IPS-15b (cell line): ENCODE measurements at regions not wholly inside any gene's neighbourhood (a gene's known extent, or its start where the extent isn't known, plus 50 kb on each side); places are given as distances from the start of the nearest gene placed in this dataset.
"Not testable (repeated sequence)": the region's sequence is repeated elsewhere in the genome, so short reads cannot be mapped to it uniquely, and the experiment has no call there.

Experiments used
- H3K27me3 ChIP-seq: one replicate; pipeline ENCODE4 v1.6.1; 2013; ENCODE audit warnings: low read length; ENCODE audit not compliant: control insufficient read depth, insufficient read depth
- H3K36me3 ChIP-seq: one replicate; pipeline ENCODE4 v1.6.1; 2013; ENCODE audit warnings: low read length; ENCODE audit not compliant: control insufficient read depth, insufficient read depth
- H3K4me1 ChIP-seq: one replicate; pipeline ENCODE4 v1.6.1; 2013; ENCODE audit warnings: mild to moderate bottlenecking, low read length; ENCODE audit not compliant: control insufficient read depth, insufficient read depth
- H3K4me3 ChIP-seq: one replicate; pipeline ENCODE4 v1.5.1; 2013; ENCODE audit warnings: low read depth, low read length
- H3K9ac ChIP-seq: one replicate; pipeline ENCODE4 v1.6.1; 2013; ENCODE audit warnings: low read depth, mild to moderate bottlenecking, low read length
- H3K9me3 ChIP-seq: one replicate; pipeline ENCODE4 v1.6.1; 2013; ENCODE audit warnings: mild to moderate bottlenecking, low read length; ENCODE audit not compliant: control insufficient read depth, insufficient read depth

- Histone ChIP-seq H3K4me1 (no peaks in the 10 kb centered on the region), H3K27me3 (no peaks in the 10 kb centered on the region), H3K9ac (no peak overlapping the region), H3K4me3 (no peak overlapping the region), H3K36me3 (no peaks in the 10 kb centered on the region), H3K9me3 (no peaks in the 10 kb centered on the region)
Observed at GRCh38 chr2:228432116-228432515, 250.6 kb upstream of the SPHKAP start.

- Histone ChIP-seq H3K4me3 (no peak overlapping the region), H3K27me3 (no peaks in the 10 kb centered on the region), H3K9me3 (no peaks in the 10 kb centered on the region), H3K9ac (no peak overlapping the region), H3K4me1 (no peaks in the 10 kb centered on the region), H3K36me3 (no peaks in the 10 kb centered on the region)
Observed at GRCh38 chr2:228430986-228431385, 249.5 kb upstream of the SPHKAP start.

GRCh38 chr2:228426502-228427216, 245.2 kb upstream of the SPHKAP start:
- no peaks in the 10 kb centered on the region for H3K4me1 ChIP-seq
- H3K27me3 ChIP-seq, result no peaks in the 10 kb centered on the region
- no peaks in the 10 kb centered on the region for H3K36me3 ChIP-seq
- H3K9ac ChIP-seq, result no peak overlapping the region
- no peak overlapping the region for H3K4me3 ChIP-seq
- no peaks in the 10 kb centered on the region for H3K9me3 ChIP-seq

- not testable (repeated sequence) for H3K4me3 ChIP-seq, H3K27me3 ChIP-seq, H3K36me3 ChIP-seq, H3K9ac ChIP-seq, H3K9me3 ChIP-seq, H3K4me1 ChIP-seq
Observed at GRCh38 chr2:228425411-228426060, 244.0 kb upstream of the SPHKAP start.

- H3K27me3 ChIP-seq, result no peaks in the 10 kb centered on the region
- H3K9ac ChIP-seq, result no peak overlapping the region
- no peaks in the 10 kb centered on the region for H3K36me3 ChIP-seq
- H3K9me3 ChIP-seq, result no peaks in the 10 kb centered on the region
- H3K4me3 ChIP-seq, result no peak overlapping the region
- H3K4me1 ChIP-seq, result no peaks in the 10 kb centered on the region
Observed at GRCh38 chr2:228417956-228418355, 236.5 kb upstream of the SPHKAP start.

- H3K9me3 ChIP-seq, result no peaks in the 10 kb centered on the region
- H3K4me3 ChIP-seq, result no peak overlapping the region
- no peaks in the 10 kb centered on the region for H3K27me3 ChIP-seq
- H3K9ac ChIP-seq, result no peak overlapping the region
- no peaks in the 10 kb centered on the region for H3K4me1 ChIP-seq
- no peaks in the 10 kb centered on the region for H3K36me3 ChIP-seq
Observed at GRCh38 chr2:228417526-228417925, 236.0 kb upstream of the SPHKAP start.

GRCh38 chr2:228410061-228410460, 228.6 kb upstream of the SPHKAP start:
- Histone ChIP-seq H3K27me3 (no peaks in the 10 kb centered on the region), H3K4me1 (no peaks in the 10 kb centered on the region), H3K4me3 (no peak overlapping the region)

GRCh38 chr2:228409493-228409892, 228.0 kb upstream of the SPHKAP start:
- Histone ChIP-seq H3K36me3 (no peaks in the 10 kb centered on the region), H3K4me1 (no peaks in the 10 kb centered on the region), H3K9me3 (no peaks in the 10 kb centered on the region)

More at GRCh38 chr2:228410061-228410460, 228.6 kb upstream of the SPHKAP start:
- Histone ChIP-seq H3K9me3 (no peaks in the 10 kb centered on the region), H3K36me3 (no peaks in the 10 kb centered on the region), H3K9ac (no peak overlapping the region)

GRCh38 chr2:228408529-228409227, 227.2 kb upstream of the SPHKAP start:
- Histone ChIP-seq H3K9ac (no peak overlapping the region), H3K4me1 (no peaks in the 10 kb centered on the region), H3K9me3 (no peaks in the 10 kb centered on the region), H3K27me3 (no peaks in the 10 kb centered on the region), H3K4me3 (no peak overlapping the region), H3K36me3 (no peaks in the 10 kb centered on the region)

More at GRCh38 chr2:228409493-228409892, 228.0 kb upstream of the SPHKAP start:
- no peaks in the 10 kb centered on the region for H3K27me3 ChIP-seq
- no peak overlapping the region for H3K4me3 ChIP-seq
- no peak overlapping the region for H3K9ac ChIP-seq

- no peaks in the 10 kb centered on the region for H3K36me3 ChIP-seq
- no peaks in the 10 kb centered on the region for H3K4me1 ChIP-seq
- H3K4me3 ChIP-seq, result no peak overlapping the region
- H3K27me3 ChIP-seq, result no peaks in the 10 kb centered on the region
- H3K9ac ChIP-seq, result no peak overlapping the region
- H3K9me3 ChIP-seq, result no peaks in the 10 kb centered on the region
Observed at GRCh38 chr2:228407821-228408220, 226.3 kb upstream of the SPHKAP start.

GRCh38 chr2:228401065-228401912, 219.8 kb upstream of the SPHKAP start:
- Histone ChIP-seq H3K9ac (no peak overlapping the region), H3K4me3 (no peak overlapping the region), H3K9me3 (peaks cover 6% of the 10 kb centered on the region), H3K36me3 (no peaks in the 10 kb centered on the region), H3K4me1 (no peaks in the 10 kb centered on the region), H3K27me3 (no peaks in the 10 kb centered on the region)
